Ectodermal cell (in vitro differentiated cells): ENCODE measurements at regions not wholly inside any gene's neighbourhood (a gene's known extent, or its start where the extent isn't known, plus 50 kb on each side); places are given as distances from the start of the nearest gene placed in this dataset.

Experiments used
- H3K27ac ChIP-seq: 2 replicates; pipeline ENCODE4 v1.7.0; 2013; ENCODE audit warnings: mild to moderate bottlenecking, low read depth, low read length; ENCODE audit not compliant: insufficient read depth, poor library complexity, severe bottlenecking
- H3K27me3 ChIP-seq: 2 replicates; pipeline ENCODE4 v1.7.0; 2013; ENCODE audit warnings: mild to moderate bottlenecking, low read length; ENCODE audit not compliant: insufficient read depth, control insufficient read depth, poor library complexity, severe bottlenecking
- H3K36me3 ChIP-seq: one replicate; pipeline ENCODE4 v1.7.0; 2013; ENCODE audit warnings: low read length; ENCODE audit not compliant: control insufficient read depth, insufficient read depth
- H3K4me1 ChIP-seq: one replicate; pipeline ENCODE4 v1.7.0; 2013; ENCODE audit warnings: low read length; ENCODE audit not compliant: control insufficient read depth, insufficient read depth
- H3K4me3 ChIP-seq: 2 replicates; pipeline ENCODE4 v1.7.0; 2013; ENCODE audit warnings: low read depth, low read length, control low read depth; ENCODE audit not compliant: insufficient read depth
- H3K9me3 ChIP-seq: 2 replicates; pipeline ENCODE4 v1.7.0; 2013; ENCODE audit warnings: mild to moderate bottlenecking, low read length, moderate library complexity; ENCODE audit not compliant: control insufficient read depth
- WGBS, 2 experiments: methylation state at CpG; one replicate each; pipeline ENCODE4 v1.1.7; 2013; ENCODE audit warnings: missing lambda C conversion rate in 2 of 2; 5-methylcytosine and 5-hydroxymethylcytosine counted together

GRCh38 chr1:108051631-108052377 lies 86.8 kb upstream of the VAV3 start:
- Histone ChIP-seq H3K4me1 (peaks cover 24% of the 10 kb centered on the region), H3K27me3 (no peaks in the 10 kb centered on the region), H3K4me3 (no peak overlapping the region), H3K27ac (peak overlapping the region; percentile 60), H3K36me3 (no peaks in the 10 kb centered on the region), H3K9me3 (no peaks in the 10 kb centered on the region)
- 48 to 49% methylated on average over 8 of the region's 8 CpGs for WGBS, 2 experiments

- Histone ChIP-seq H3K4me3 (no peak overlapping the region), H3K27ac (no peak overlapping the region), H3K9me3 (no peaks in the 10 kb centered on the region), H3K4me1 (peaks cover 24% of the 10 kb centered on the region), H3K36me3 (no peaks in the 10 kb centered on the region), H3K27me3 (no peaks in the 10 kb centered on the region)
- 53 to 75% methylated on average over 2 to 4 of the region's 5 CpGs for WGBS, 2 experiments
These were observed 86.1 kb upstream of the VAV3 start for GRCh38 chr1:108050911-108051629.

- H3K27ac ChIP-seq, result no peak overlapping the region
- no peaks in the 10 kb centered on the region for H3K36me3 ChIP-seq
- no peaks in the 10 kb centered on the region for H3K27me3 ChIP-seq
- peaks cover 24% of the 10 kb centered on the region for H3K4me1 ChIP-seq
- WGBS, 2 experiments, result 83 to 94% methylated on average over 5 of the region's 5 CpGs
- no peak overlapping the region for H3K4me3 ChIP-seq
- no peaks in the 10 kb centered on the region for H3K9me3 ChIP-seq
These were observed 85.2 kb upstream of the VAV3 start for GRCh38 chr1:108050158-108050557.

GRCh38 chr1:108049178-108049819 lies 84.3 kb upstream of the VAV3 start:
- Histone ChIP-seq H3K27ac (no peak overlapping the region), H3K4me3 (no peak overlapping the region), H3K4me1 (peaks cover 24% of the 10 kb centered on the region), H3K36me3 (no peaks in the 10 kb centered on the region), H3K27me3 (no peaks in the 10 kb centered on the region), H3K9me3 (no peaks in the 10 kb centered on the region)
- WGBS, 2 experiments, result 78 to 80% methylated on average over 6 of the region's 6 CpGs

DNA sequence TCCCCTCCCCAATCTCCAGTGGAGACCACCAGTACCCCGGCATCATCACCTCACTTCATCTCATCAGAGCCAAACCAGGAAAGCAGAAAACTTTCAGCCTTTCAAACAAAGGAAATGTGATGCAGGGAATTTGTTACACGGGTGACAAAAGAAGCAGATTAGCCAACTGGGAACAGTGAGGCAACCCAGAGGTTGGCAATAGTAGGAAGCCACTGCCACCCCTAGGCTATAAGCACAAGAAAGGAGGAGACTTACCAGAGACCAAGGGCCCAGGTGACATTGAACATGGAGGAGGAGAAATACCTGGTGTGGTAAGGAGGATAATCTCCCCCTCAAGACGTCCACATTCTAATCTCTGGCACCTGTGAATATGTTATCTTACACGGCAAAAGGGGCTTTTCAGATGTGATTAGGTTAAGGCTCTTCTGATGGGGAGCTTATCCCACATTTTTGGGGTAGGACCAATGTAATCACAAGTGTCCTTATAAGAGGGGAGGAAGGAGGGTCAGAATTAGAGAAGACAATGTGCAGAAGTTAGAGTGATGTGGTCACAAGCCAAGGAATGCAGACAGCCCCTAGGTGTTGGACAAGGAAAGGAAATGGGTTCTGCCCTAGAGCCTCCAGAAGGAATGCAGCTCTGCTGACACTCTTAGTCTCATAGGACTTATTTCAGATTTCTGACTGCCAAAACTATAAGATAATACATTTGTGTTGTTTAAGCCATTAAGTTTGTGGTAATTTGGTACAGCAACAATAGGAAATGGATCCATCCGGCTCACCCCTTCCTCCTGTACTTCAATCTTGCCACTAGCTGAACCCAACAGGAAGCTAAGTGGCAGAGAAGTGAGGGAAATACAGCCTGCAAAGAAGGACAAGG lies 83.6 kb upstream of the VAV3 start:
- Histone ChIP-seq H3K27ac (no peak overlapping the region), H3K9me3 (no peaks in the 10 kb centered on the region), H3K4me3 (no peak overlapping the region), H3K4me1 (peaks cover 24% of the 10 kb centered on the region), H3K36me3 (no peaks in the 10 kb centered on the region), H3K27me3 (no peaks in the 10 kb centered on the region)
- 92 to 93% methylated on average over 4 to 5 of the region's 5 CpGs for WGBS, 2 experiments

DNA sequence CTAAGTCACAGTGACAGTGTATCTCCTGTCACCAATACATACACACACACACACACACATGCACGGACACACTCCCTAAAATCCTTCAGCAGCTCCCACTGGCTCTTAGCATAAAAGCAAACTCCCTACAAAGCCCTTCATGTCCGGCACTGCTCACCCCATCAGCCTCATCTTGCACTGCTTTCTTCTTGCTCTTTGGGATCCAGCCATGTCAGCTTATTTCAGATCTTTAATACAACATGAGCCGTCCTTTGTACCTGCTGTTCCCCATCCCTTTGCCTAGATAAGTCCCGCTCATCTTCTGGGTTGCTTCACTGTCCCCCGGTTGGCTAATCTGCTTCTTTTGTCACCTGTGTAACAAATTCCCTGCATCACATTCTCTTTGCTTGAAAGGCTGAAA lies 82.1 kb upstream of the VAV3 start:
- no peak overlapping the region for H3K4me3 ChIP-seq
- WGBS, 2 experiments, result 94 to 95% methylated on average over 5 of the region's 5 CpGs

DNA sequence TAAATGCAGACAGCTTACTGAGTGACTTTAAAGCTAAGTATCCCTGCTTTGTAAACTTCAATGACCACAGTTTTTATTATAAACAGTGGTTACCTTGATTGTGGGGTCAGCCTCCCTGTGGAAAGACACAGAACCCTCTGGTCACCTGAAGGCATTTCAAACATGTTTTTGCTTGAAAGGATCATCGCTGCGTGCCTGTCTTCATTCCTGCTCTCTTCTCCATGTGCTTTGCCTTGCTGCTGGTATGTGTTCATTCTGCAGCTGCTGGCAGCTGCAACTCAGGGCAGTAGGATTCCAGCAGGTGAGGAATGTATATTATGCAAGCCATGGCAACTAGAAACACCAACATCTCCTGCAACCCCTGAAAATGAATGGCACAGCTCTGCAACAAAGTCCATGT lies 81.0 kb upstream of the VAV3 start:
- Histone ChIP-seq H3K27ac (no peak overlapping the region), H3K4me3 (no peak overlapping the region), H3K27me3 (no peaks in the 10 kb centered on the region), H3K4me1 (peaks cover 15% of the 10 kb centered on the region), H3K9me3 (no peaks in the 10 kb centered on the region), H3K36me3 (no peaks in the 10 kb centered on the region)
- 85 to 90% methylated on average over 2 of the region's 2 CpGs for WGBS, 2 experiments

More for the DNA sequence above, 82.1 kb upstream of the VAV3 start:
- H3K27ac ChIP-seq, result no peak overlapping the region
- H3K36me3 ChIP-seq, result no peaks in the 10 kb centered on the region
- H3K9me3 ChIP-seq, result no peaks in the 10 kb centered on the region
- peaks cover 24% of the 10 kb centered on the region for H3K4me1 ChIP-seq
- no peaks in the 10 kb centered on the region for H3K27me3 ChIP-seq

DNA sequence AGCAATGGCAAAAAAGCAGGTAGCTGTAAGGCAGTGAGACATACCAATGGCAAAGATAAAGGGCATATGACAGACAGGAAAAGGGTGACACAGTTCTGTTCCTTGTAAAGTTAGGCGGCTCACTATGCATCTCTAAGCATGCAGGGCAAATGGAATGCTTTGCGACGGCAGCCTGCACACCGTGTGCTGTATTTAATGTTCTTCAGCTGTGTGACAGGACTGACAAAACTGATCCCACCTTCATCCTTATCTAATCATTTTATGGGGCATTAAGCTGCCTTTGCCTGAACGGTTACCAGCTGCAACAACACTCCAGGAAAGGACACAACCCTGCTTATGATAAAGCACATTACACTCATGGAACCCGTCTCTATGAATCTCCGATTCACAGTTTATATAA lies 80.5 kb upstream of the VAV3 start:
- Histone ChIP-seq H3K4me1 (peaks cover 9% of the 10 kb centered on the region), H3K4me3 (no peak overlapping the region), H3K27ac (no peak overlapping the region), H3K27me3 (no peaks in the 10 kb centered on the region), H3K9me3 (no peaks in the 10 kb centered on the region), H3K36me3 (no peaks in the 10 kb centered on the region)
- WGBS, 2 experiments, result 78 to 80% methylated on average over 7 of the region's 7 CpGs

GRCh38 chr1:108044318-108044717 lies 79.3 kb upstream of the VAV3 start:
- no peaks in the 10 kb centered on the region for H3K4me1 ChIP-seq
- no peaks in the 10 kb centered on the region for H3K27me3 ChIP-seq
- no peaks in the 10 kb centered on the region for H3K36me3 ChIP-seq
- no peak overlapping the region for H3K4me3 ChIP-seq
- no peaks in the 10 kb centered on the region for H3K9me3 ChIP-seq
- H3K27ac ChIP-seq, result no peak overlapping the region
- WGBS, 2 experiments, result 86 to 90% methylated on average over 2 of the region's 2 CpGs
